GM12873 (cell line): ENCODE measurements at regions not wholly inside any gene's neighbourhood (a gene's known extent, or its start where the extent isn't known, plus 50 kb on each side); places are given as distances from the start of the nearest gene placed in this dataset.

ENCODE experiments used
- TF ChIP-seq, protein P1 (sequence below): IDR thresholded peaks from 2 replicates; pipeline ENCODE4 v1.5.1; 2012; ENCODE audit warnings: low read depth, mild to moderate bottlenecking, moderate library complexity, low read length, control low read depth; ENCODE audit not compliant: insufficient read depth; ENCODE audit errors: missing control alignments

DNA sequence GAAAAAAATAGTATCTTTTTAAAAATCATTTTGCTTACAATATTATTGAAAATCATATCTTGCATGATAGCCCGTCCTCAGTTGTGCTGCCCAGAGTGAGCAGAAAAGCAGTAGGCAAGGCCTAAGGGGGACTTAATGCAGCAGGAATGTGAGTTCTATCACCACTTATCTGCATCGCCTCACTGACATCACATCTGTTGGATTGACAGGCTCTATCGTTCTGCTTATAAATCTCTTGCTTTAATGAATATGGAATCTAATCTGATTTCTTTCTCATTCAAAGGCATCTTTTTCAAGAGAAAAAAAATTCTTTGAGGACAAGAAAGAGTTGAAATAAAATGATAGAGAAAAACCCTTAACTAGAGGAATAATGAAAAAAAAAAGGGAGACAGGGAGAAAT, 249.9 kb downstream of the PAPSS1 start:
- TF ChIP-seq, protein P1, sequence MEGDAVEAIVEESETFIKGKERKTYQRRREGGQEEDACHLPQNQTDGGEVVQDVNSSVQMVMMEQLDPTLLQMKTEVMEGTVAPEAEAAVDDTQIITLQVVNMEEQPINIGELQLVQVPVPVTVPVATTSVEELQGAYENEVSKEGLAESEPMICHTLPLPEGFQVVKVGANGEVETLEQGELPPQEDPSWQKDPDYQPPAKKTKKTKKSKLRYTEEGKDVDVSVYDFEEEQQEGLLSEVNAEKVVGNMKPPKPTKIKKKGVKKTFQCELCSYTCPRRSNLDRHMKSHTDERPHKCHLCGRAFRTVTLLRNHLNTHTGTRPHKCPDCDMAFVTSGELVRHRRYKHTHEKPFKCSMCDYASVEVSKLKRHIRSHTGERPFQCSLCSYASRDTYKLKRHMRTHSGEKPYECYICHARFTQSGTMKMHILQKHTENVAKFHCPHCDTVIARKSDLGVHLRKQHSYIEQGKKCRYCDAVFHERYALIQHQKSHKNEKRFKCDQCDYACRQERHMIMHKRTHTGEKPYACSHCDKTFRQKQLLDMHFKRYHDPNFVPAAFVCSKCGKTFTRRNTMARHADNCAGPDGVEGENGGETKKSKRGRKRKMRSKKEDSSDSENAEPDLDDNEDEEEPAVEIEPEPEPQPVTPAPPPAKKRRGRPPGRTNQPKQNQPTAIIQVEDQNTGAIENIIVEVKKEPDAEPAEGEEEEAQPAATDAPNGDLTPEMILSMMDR: no peak

DNA sequence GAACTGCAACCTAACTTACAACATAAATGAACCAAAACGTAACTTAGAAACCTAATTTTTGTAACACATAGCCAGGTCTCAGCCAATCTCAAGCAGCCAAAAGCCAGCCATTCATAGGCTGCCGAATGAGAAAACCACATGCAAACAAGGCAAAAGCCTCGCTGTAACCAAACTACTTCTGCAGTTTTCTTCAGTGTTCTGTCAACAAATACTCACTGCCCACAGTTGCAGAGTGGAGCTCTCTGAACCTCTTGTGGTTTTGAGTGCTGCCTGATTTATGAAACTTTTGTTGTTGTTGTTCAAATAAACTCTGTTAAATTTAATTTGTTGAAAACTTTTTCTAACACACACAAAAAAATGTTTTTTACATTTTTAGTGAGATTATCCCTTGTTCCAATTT, 251.2 kb downstream of the PAPSS1 start:
- TF ChIP-seq, protein P1: no peak

DNA sequence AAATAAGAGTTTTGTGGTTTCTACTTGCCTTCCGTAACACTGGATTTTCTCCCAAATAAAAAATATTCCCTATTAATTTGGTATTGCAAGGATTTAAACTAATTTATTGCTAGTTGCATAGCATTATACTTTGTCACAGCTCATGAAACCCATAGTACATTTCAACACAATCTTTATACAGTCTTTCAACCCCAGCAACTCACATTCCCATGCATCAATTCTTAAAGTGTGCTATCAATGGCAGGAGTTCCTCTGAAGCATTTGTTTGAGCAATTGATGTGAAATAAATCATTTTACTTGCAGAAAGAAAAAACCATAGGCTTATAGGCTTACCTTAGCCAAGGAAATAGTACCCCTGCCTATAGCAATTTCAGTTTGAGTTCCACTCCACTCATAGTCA, 251.9 kb downstream of the PAPSS1 start:
- TF ChIP-seq, protein P1: no peak

DNA sequence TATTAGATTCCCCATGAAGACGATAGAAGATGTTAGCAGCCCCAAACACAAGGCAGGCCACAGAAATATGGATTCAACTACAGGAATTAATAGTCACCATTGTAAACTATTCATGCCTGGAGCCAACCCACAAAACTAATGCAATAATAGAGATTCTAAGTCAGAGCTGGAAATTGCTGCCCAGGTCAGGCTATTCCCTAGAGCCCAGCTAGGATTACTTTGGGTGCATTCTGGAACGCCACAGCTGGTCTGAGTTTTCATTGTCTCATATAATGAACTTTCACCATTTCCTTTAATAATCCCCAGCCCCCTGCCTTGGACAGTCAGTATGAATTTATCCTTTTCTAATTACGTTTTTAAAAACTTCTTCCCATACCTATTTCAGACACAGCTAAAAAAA, 252.6 kb downstream of the PAPSS1 start:
- TF ChIP-seq, protein P1: no peak

DNA sequence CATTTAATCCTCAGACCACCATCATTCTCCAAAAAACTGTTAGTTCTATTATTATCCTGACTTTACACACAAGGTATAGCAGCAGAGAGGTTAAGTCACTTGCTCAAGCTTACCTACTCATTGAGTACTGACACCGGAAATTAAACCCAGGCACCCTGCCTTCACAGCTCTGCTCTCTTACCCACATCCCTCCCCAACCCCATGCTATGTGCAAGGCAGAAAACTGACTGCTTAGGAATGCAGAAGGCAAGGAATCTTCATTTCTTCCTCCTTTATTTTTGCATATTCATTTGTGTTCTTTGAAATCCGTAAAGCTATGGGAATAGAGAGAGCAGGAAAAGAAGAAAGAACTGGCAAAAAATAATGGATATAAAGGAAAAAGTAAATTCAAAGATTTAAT, 261.8 kb downstream of the PAPSS1 start:
- TF ChIP-seq, protein P1: no peak

DNA sequence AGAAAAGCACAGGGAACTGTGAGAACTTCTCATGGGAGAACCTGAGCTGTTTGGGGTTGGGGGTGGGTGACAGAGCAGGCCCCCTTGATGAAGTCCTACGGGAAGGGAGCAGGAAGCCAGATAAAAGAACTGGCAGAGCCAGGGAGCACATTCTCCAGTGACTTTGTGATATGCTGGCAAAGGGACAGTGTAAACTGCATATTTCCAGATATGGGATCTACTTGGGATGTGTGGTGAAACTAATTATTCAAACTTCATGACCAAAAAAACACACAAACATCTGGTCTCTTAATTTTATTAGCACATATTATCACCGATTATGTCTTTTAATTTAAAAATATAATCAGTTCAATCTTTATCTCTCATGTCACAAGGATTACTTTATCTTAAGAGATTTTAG, 266.0 kb downstream of the PAPSS1 start:
- TF ChIP-seq, protein P1: no peak

DNA sequence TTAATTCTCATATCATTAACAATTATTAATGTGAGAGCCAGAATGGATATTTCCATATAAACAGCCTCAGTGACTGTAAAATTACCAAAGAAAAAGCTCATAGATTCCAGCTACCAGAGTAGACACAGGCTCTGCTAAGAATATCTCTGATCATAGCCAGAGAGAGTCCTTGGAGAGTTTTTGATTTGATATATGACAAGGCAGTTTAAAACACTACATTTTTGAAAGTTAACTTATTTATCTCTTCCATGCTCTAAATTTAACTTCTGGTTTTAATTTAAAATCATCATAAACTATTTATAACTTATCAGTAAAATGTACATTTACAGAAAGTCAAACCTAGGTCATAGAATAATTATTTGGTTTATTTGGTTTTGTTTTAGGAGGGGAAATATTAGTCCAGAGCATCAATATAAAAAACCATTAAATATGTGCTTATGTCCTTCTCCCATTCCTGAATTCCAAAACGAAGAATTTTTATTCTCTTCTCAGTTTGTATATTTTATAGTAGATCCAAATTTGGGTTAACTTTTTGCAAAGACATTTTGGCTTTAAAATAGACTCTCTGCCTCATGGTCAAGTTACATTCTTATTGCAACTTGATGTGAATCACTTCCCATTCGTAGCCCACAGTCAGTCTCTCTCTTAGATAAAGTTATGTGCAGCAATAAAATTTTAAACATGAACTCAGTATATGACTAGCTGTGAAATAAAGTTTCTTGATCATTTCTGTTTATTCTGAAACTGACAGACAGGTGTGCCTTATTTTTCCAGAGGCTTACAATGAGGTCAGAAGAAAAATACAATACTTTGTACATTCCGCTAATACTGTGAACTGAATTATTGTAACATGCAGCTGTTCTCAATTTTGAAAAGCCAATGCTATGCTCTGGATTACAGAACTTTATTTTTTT, 267.1 kb downstream of the PAPSS1 start:
- TF ChIP-seq, protein P1: no peak
